Activated naive CD8-positive, alpha-beta T cell treated with anti-CD3 and anti-CD28 coated beads, Interleukin-2, amount 50 U/mL, for 24 hours (primary cell): ENCODE measurements at regions not wholly inside any gene's neighbourhood (a gene's known extent, or its start where the extent isn't known, plus 50 kb on each side); places are given as distances from the start of the nearest gene placed in this dataset.
A peak's percentile ranks its signal among the peaks of the same experiment; 100 is the strongest.
"Not testable (repeated sequence)": the region's sequence is repeated elsewhere in the genome, so short reads cannot be mapped to it uniquely, and the experiment has no call there.

Experiments
- ATAC-seq: fragments of 150-1000 bp; cut with Tn5 transposase; one replicate; pipeline ENCODE4 v1.10.0; 2021
- DNase-seq: peaks from one replicate; pipeline ENCODE4 v3.0.0; 2021
- H3K27ac Mint-ChIP-seq: one replicate; pipeline ENCODE4 v1.8.0; 2021; ENCODE audit warnings: mild to moderate bottlenecking, mixed read lengths
- H3K27me3 Mint-ChIP-seq: one replicate; pipeline ENCODE4 v1.8.0; 2021; ENCODE audit warnings: mixed read lengths
- H3K36me3 Mint-ChIP-seq: one replicate; pipeline ENCODE4 v1.8.0; 2021; ENCODE audit warnings: low read depth, mixed read lengths
- H3K4me1 Mint-ChIP-seq: one replicate; pipeline ENCODE4 v1.8.0; 2021; ENCODE audit warnings: mixed read lengths
- H3K4me3 Mint-ChIP-seq: one replicate; pipeline ENCODE4 v1.8.0; 2021; ENCODE audit warnings: mild to moderate bottlenecking, moderate library complexity, mixed read lengths
- H3K9me3 Mint-ChIP-seq: one replicate; pipeline ENCODE4 v1.8.0; 2021; ENCODE audit warnings: mixed read lengths

GRCh38 chr2:12619975-12620374, 96.8 kb upstream of the TRIB2 start:
- peaks cover 4% of the 10 kb centered on the region for H3K9me3 Mint-ChIP-seq
- peak overlapping the region; percentile 8 for H3K27ac Mint-ChIP-seq
- peaks cover 40% of the 10 kb centered on the region for H3K4me1 Mint-ChIP-seq
- no peaks in the 10 kb centered on the region for H3K27me3 Mint-ChIP-seq
- H3K36me3 Mint-ChIP-seq, result no peaks in the 10 kb centered on the region
- ATAC-seq, result peak; percentile 88
- peak; percentile 49 for DNase-seq
- no peak overlapping the region for H3K4me3 Mint-ChIP-seq

- Mint-ChIP-seq H3K4me3 (no peak overlapping the region), H3K9me3 (peaks cover 4% of the 10 kb centered on the region), H3K36me3 (no peaks in the 10 kb centered on the region), H3K27me3 (no peaks in the 10 kb centered on the region), H3K27ac (peak overlapping the region; percentile 8), H3K4me1 (peaks cover 39% of the 10 kb centered on the region)
- ATAC-seq, result no peak
- no peak for DNase-seq
Observed at GRCh38 chr2:12620759-12621158, 96.0 kb upstream of the TRIB2 start.

- Mint-ChIP-seq H3K4me1 (peaks cover 28% of the 10 kb centered on the region), H3K36me3 (no peaks in the 10 kb centered on the region), H3K4me3 (no peak overlapping the region), H3K9me3 (no peaks in the 10 kb centered on the region), H3K27ac (no peak overlapping the region), H3K27me3 (peaks cover 2% of the 10 kb centered on the region)
- no peak for ATAC-seq
- no peak for DNase-seq
Observed at GRCh38 chr2:12623051-12623450, 93.7 kb upstream of the TRIB2 start.

- Mint-ChIP-seq H3K36me3 (no peaks in the 10 kb centered on the region), H3K9me3 (no peaks in the 10 kb centered on the region), H3K4me1 (peaks cover 24% of the 10 kb centered on the region), H3K4me3 (no peak overlapping the region), H3K27ac (no peak overlapping the region), H3K27me3 (peaks cover 4% of the 10 kb centered on the region)
- ATAC-seq (no peak), DNase-seq (no peak)
Observed at GRCh38 chr2:12624384-12624783, 92.4 kb upstream of the TRIB2 start.

- ATAC-seq (no peak), DNase-seq (no peak)
- H3K27ac Mint-ChIP-seq, result no peak overlapping the region
Observed at GRCh38 chr2:12624905-12625598, 91.7 kb upstream of the TRIB2 start.

GRCh38 chr2:12628541-12628940, 88.2 kb upstream of the TRIB2 start:
- not testable (repeated sequence) for H3K27me3 Mint-ChIP-seq, ATAC-seq, H3K36me3 Mint-ChIP-seq, DNase-seq, H3K27ac Mint-ChIP-seq, H3K9me3 Mint-ChIP-seq, H3K4me3 Mint-ChIP-seq
- peaks cover 11% of the 10 kb centered on the region for H3K4me1 Mint-ChIP-seq

More at GRCh38 chr2:12624905-12625598, 91.7 kb upstream of the TRIB2 start:
- Mint-ChIP-seq H3K9me3 (no peaks in the 10 kb centered on the region), H3K27me3 (peaks cover 4% of the 10 kb centered on the region), H3K4me1 (peaks cover 17% of the 10 kb centered on the region), H3K4me3 (no peak overlapping the region), H3K36me3 (no peaks in the 10 kb centered on the region)

GRCh38 chr2:12636837-12637581, 79.7 kb upstream of the TRIB2 start:
- Mint-ChIP-seq H3K4me1 (peaks cover 27% of the 10 kb centered on the region), H3K9me3 (no peaks in the 10 kb centered on the region), H3K4me3 (no peak overlapping the region), H3K27me3 (peaks cover 2% of the 10 kb centered on the region), H3K27ac (peak overlapping the region; percentile 59), H3K36me3 (peaks cover 2% of the 10 kb centered on the region)
- ATAC-seq (peak; percentile 66), DNase-seq (no peak)

- Mint-ChIP-seq H3K4me3 (no peak overlapping the region), H3K36me3 (peaks cover 2% of the 10 kb centered on the region), H3K4me1 (peaks cover 27% of the 10 kb centered on the region), H3K27ac (no peak overlapping the region), H3K27me3 (peaks cover 2% of the 10 kb centered on the region), H3K9me3 (no peaks in the 10 kb centered on the region)
- DNase-seq (no peak), ATAC-seq (no peak)
Observed at GRCh38 chr2:12637754-12638153, 79.0 kb upstream of the TRIB2 start.

GRCh38 chr2:12641441-12641840, 75.3 kb upstream of the TRIB2 start:
- ATAC-seq (no peak), DNase-seq (no peak)
- Mint-ChIP-seq H3K4me1 (peaks cover 22% of the 10 kb centered on the region), H3K4me3 (no peak overlapping the region), H3K27ac (no peak overlapping the region), H3K27me3 (peaks cover 2% of the 10 kb centered on the region), H3K9me3 (peaks cover 15% of the 10 kb centered on the region), H3K36me3 (peaks cover 4% of the 10 kb centered on the region)

GRCh38 chr2:12642332-12642731, 74.4 kb upstream of the TRIB2 start:
- no peak overlapping the region for H3K27ac Mint-ChIP-seq
- no peak overlapping the region for H3K4me3 Mint-ChIP-seq
- H3K27me3 Mint-ChIP-seq, result peaks cover 2% of the 10 kb centered on the region
- H3K36me3 Mint-ChIP-seq, result peaks cover 8% of the 10 kb centered on the region
- DNase-seq (no peak), ATAC-seq (no peak)
- peaks cover 13% of the 10 kb centered on the region for H3K4me1 Mint-ChIP-seq
- H3K9me3 Mint-ChIP-seq, result peaks cover 15% of the 10 kb centered on the region

- Mint-ChIP-seq H3K27me3 (peaks cover 2% of the 10 kb centered on the region), H3K27ac (no peak overlapping the region)
- no peak for DNase-seq
Observed at GRCh38 chr2:12642859-12643258, 73.9 kb upstream of the TRIB2 start.

GRCh38 chr2:12649602-12650400, 66.9 kb upstream of the TRIB2 start:
- H3K27ac Mint-ChIP-seq, result no peak overlapping the region
- peaks cover 14% of the 10 kb centered on the region for H3K9me3 Mint-ChIP-seq
- DNase-seq (no peak), ATAC-seq (no peak)
- H3K36me3 Mint-ChIP-seq, result peaks cover 6% of the 10 kb centered on the region
- no peaks in the 10 kb centered on the region for H3K4me1 Mint-ChIP-seq
- H3K27me3 Mint-ChIP-seq, result peaks cover 3% of the 10 kb centered on the region
- no peak overlapping the region for H3K4me3 Mint-ChIP-seq

More at GRCh38 chr2:12642859-12643258, 73.9 kb upstream of the TRIB2 start:
- peaks cover 8% of the 10 kb centered on the region for H3K36me3 Mint-ChIP-seq
- no peak overlapping the region for H3K4me3 Mint-ChIP-seq
- peaks cover 15% of the 10 kb centered on the region for H3K9me3 Mint-ChIP-seq
- ATAC-seq, result no peak
- H3K4me1 Mint-ChIP-seq, result peaks cover 10% of the 10 kb centered on the region

GRCh38 chr2:12651641-12652040, 65.1 kb upstream of the TRIB2 start:
- H3K27ac Mint-ChIP-seq, result no peak overlapping the region
- H3K4me1 Mint-ChIP-seq, result no peaks in the 10 kb centered on the region
- no peak for DNase-seq
- H3K27me3 Mint-ChIP-seq, result peaks cover 3% of the 10 kb centered on the region
- ATAC-seq, result no peak
- no peak overlapping the region for H3K4me3 Mint-ChIP-seq
- peaks cover 4% of the 10 kb centered on the region for H3K36me3 Mint-ChIP-seq
- H3K9me3 Mint-ChIP-seq, result no peaks in the 10 kb centered on the region

- H3K4me1 Mint-ChIP-seq, result peaks cover 3% of the 10 kb centered on the region
- peaks cover 3% of the 10 kb centered on the region for H3K27me3 Mint-ChIP-seq
- H3K27ac Mint-ChIP-seq, result no peak overlapping the region
- no peaks in the 10 kb centered on the region for H3K36me3 Mint-ChIP-seq
- no peak for ATAC-seq
- H3K4me3 Mint-ChIP-seq, result no peak overlapping the region
- no peaks in the 10 kb centered on the region for H3K9me3 Mint-ChIP-seq
- DNase-seq, result no peak
Observed at GRCh38 chr2:12652723-12653122, 64.0 kb upstream of the TRIB2 start.
